Esophagus squamous epithelium (tissue), 4 donors: ENCODE measurements at regions not wholly inside any gene's neighbourhood (a gene's known extent, or its start where the extent isn't known, plus 50 kb on each side); places are given as distances from the start of the nearest gene placed in this dataset.

Experiments
- POLR2A ChIP-seq, 4 donors: fragments of 450-650 bp; IDR thresholded peaks; one replicate each; pipeline ENCODE4 v1.6.1; 2017; ENCODE audit warnings: antibody characterized with exemption in 4 of 4, mild to moderate bottlenecking in 4 of 4, moderate library complexity in 3 of 4
- TF ChIP-seq, protein P1 (sequence below), 6 experiments: fragments of 450-650 bp in 4 of 6; fragments of 200-600 bp in 2 of 6; sonication (generic) in 2 of 6; IDR thresholded peaks; one replicate each; pipeline ENCODE4 v1.5.1; 2016 to 2019; ENCODE audit warnings: antibody characterized with exemption in 6 of 6, mild to moderate bottlenecking in 4 of 6, moderate library complexity in 4 of 6

DNA sequence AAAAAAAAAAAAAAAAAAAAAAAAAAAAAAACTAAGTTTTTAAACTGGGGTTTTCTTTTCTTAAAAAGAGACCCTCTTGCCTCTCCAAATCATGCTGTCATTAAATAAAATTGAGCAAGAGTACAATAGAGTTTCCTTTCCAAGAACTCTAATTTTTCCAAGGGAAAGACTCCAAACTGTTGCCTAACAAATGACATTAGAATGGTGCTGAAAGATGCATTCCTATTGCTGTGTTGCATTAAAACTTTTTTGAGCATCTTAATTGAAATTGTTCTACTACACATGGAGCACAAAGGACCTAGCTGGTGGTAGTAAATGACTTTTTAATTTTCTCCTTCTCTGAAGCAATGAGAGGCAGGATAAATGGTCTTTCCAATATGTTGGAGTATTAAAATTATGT is 469.1 kb upstream of the ARHGEF26 start:
- TF ChIP-seq, protein P1, sequence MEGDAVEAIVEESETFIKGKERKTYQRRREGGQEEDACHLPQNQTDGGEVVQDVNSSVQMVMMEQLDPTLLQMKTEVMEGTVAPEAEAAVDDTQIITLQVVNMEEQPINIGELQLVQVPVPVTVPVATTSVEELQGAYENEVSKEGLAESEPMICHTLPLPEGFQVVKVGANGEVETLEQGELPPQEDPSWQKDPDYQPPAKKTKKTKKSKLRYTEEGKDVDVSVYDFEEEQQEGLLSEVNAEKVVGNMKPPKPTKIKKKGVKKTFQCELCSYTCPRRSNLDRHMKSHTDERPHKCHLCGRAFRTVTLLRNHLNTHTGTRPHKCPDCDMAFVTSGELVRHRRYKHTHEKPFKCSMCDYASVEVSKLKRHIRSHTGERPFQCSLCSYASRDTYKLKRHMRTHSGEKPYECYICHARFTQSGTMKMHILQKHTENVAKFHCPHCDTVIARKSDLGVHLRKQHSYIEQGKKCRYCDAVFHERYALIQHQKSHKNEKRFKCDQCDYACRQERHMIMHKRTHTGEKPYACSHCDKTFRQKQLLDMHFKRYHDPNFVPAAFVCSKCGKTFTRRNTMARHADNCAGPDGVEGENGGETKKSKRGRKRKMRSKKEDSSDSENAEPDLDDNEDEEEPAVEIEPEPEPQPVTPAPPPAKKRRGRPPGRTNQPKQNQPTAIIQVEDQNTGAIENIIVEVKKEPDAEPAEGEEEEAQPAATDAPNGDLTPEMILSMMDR (IDR thresholded peaks at IDR 0.05), result no peak
- no peak for TF ChIP-seq POLR2A (IDR thresholded peaks at IDR 0.05)
